Caco-2 (cell line): ENCODE measurements at regions not wholly inside any gene's neighbourhood (a gene's known extent, or its start where the extent isn't known, plus 50 kb on each side); places are given as distances from the start of the nearest gene placed in this dataset.

ENCODE experiments used
- BruUV-seq: library from RNA; stranded (reverse); fragments of 400-500 nt; replicated peaks from 2 replicates; lab custom pipeline; 2021; lab: Mats Ljungman, UMichigan
- CTCF ChIA-PET: fragments of 300-600 bp; sonication (Branson Sonifier 250); formaldehyde crosslinking; loops from one replicate; lab custom pipeline; 2022; ENCODE audit warnings: antibody characterized with exemption; lab: Charles Lee
- POLR2A ChIA-PET: fragments of 300-600 bp; sonication (Branson Sonifier 250); formaldehyde crosslinking; loops from one replicate; lab custom pipeline; 2022; ENCODE audit warnings: antibody characterized with exemption; lab: Charles Lee
- DNase-seq, 2 experiments: peaks; one replicate each; pipeline versions ENCODE4 v3.0.0 to v3.0.0-alpha.2; 2020 to 2022
- H3K27me3 ChIP-seq: replicated peaks from 2 replicates; pipeline ENCODE4 v1.6.0; 2011; ENCODE audit warnings: low read length; ENCODE audit not compliant: control insufficient read depth, insufficient read depth
- H3K36me3 ChIP-seq: 2 replicates; pipeline ENCODE4 v1.5.1; 2011; ENCODE audit warnings: low read length; ENCODE audit not compliant: control insufficient read depth, insufficient read depth
- H3K4me1 ChIP-seq: fragments of 250-450 bp; sonication (Bioruptor Pico); 2 replicates; pipeline ENCODE4 v1.5.1; 2020; ENCODE audit warnings: mild to moderate bottlenecking
- H3K4me3 ChIP-seq: 2 replicates; pipeline ENCODE4 v1.5.1; 2011; ENCODE audit warnings: low read depth, mild to moderate bottlenecking, control low read depth, low read length
- H3K9me3 ChIP-seq: fragments of 250-450 bp; sonication (Bioruptor Pico); 2 replicates; pipeline ENCODE4 v1.5.1; 2020; ENCODE audit warnings: mild to moderate bottlenecking, moderate library complexity
- H3K27ac Mint-ChIP-seq: one replicate; pipeline ENCODE4 v1.8.0; 2022; ENCODE audit warnings: mixed read lengths; ENCODE audit not compliant: unreplicated experiment
- H3K27me3 Mint-ChIP-seq: one replicate; pipeline ENCODE4 v1.8.0; 2022; ENCODE audit warnings: mixed read lengths; ENCODE audit not compliant: insufficient read depth, unreplicated experiment
- H3K36me3 Mint-ChIP-seq: one replicate; pipeline ENCODE4 v1.8.0; 2022; ENCODE audit warnings: mild to moderate bottlenecking, mixed read lengths; ENCODE audit not compliant: insufficient read depth, unreplicated experiment
- H3K4me1 Mint-ChIP-seq: one replicate; pipeline ENCODE4 v1.8.0; 2022; ENCODE audit warnings: low read depth, mixed read lengths; ENCODE audit not compliant: unreplicated experiment
- H3K4me3 Mint-ChIP-seq: one replicate; pipeline ENCODE4 v1.8.0; 2022; ENCODE audit warnings: mild to moderate bottlenecking, moderate library complexity, mixed read lengths; ENCODE audit not compliant: unreplicated experiment
- H3K9me3 Mint-ChIP-seq: one replicate; pipeline ENCODE4 v1.8.0; 2022; ENCODE audit warnings: mixed read lengths; ENCODE audit not compliant: unreplicated experiment
- CTCF ChIP-seq, 2 experiments: fragments of 200-600 bp in 1 of 2; IDR thresholded peaks; 1 replicate in 1 of 2; 2 replicates in 1 of 2; pipeline versions ENCODE4 v1.5.1 to v1.8.0; 2011 to 2022; ENCODE audit warnings: antibody characterized with exemption in 1 of 2, control low read depth in 1 of 2, inconsistent platforms in 1 of 2, low read depth in 1 of 2, low read length in 1 of 2, mild to moderate bottlenecking in 1 of 2, moderate library complexity in 1 of 2; ENCODE audit not compliant: insufficient read depth in 1 of 2, severe bottlenecking in 1 of 2, unreplicated experiment in 1 of 2
- intact Hi-C: fragments of 100-400 bp; cut with micrococcal nuclease; formaldehyde crosslinking; loops from one replicate; pipeline ENCODE4 v1.10.0; 2022; ENCODE audit not compliant: unreplicated experiment

DNA sequence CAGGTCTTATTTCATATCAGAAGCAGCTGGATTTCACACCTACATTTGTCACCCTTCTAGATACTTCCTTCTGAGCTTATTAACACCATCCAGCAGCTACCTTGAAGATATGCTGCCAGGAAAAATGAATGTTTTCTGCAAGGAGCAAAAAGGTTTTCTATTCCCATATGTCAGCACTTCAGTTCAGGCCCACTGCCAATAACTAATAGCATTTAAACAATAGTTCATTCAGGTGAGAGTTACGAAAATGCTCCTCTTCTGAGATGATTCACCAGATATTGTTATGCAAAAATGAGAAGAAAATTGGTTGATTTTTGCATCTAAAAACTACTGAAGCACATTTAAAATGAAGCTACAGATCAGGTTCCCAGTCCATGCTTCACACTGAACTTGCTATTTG, 56.4 kb upstream of the ISL1 start:
- no peaks in the 10 kb centered on the region for H3K36me3 Mint-ChIP-seq
- H3K36me3 ChIP-seq: no peaks in the 10 kb centered on the region
- H3K4me3 ChIP-seq: no peak overlapping the region
- H3K9me3 ChIP-seq: no peaks in the 10 kb centered on the region; the same call in 1 of the 2 replicates
- TF ChIP-seq CTCF (IDR thresholded peaks at IDR 0.05; ENCODE audit: insufficient read depth in 1 of 2, low read depth in 1 of 2, low read length in 1 of 2, severe bottlenecking in 1 of 2, unreplicated experiment in 1 of 2): no peak
- H3K27me3 Mint-ChIP-seq: no peaks in the 10 kb centered on the region
- DNase-seq: no peak
- H3K4me1 ChIP-seq: no peaks in the 10 kb centered on the region
- POLR2A ChIA-PET: no interaction called here
- BruUV-seq: no TSS peak
- H3K4me1 Mint-ChIP-seq: no peaks in the 10 kb centered on the region
- H3K27ac Mint-ChIP-seq: no peak overlapping the region
- H3K9me3 Mint-ChIP-seq: no peaks in the 10 kb centered on the region
- no peaks in the 10 kb centered on the region for H3K27me3 ChIP-seq
- CTCF ChIA-PET: no interaction called here
- no peak overlapping the region for H3K4me3 Mint-ChIP-seq
- intact Hi-C loops: no loop called here
